Upper lobe of right lung (tissue), 1 donor: ENCODE measurements at regions not wholly inside any gene's neighbourhood (a gene's known extent, or its start where the extent isn't known, plus 50 kb on each side); places are given as distances from the start of the nearest gene placed in this dataset.

Experiments
- ATAC-seq: fragments of 200-7000 bp; cut with Tn5 transposase; one replicate; pipeline ENCODE4 v1.9.1; 2020; ENCODE audit warnings: mild to moderate bottlenecking, moderate library complexity
- DNase-seq: peaks from one replicate; pipeline ENCODE4 v3.0.0-alpha.2; 2020
- H3K27ac ChIP-seq: fragments of 200-600 bp; one replicate; pipeline ENCODE4 v1.8.0; 2022
- H3K27me3 ChIP-seq: fragments of 200-600 bp; one replicate; pipeline ENCODE4 v1.8.0; 2022; ENCODE audit warnings: mild to moderate bottlenecking
- H3K36me3 ChIP-seq: fragments of 200-600 bp; one replicate; pipeline ENCODE4 v1.8.0; 2022
- H3K4me1 ChIP-seq: fragments of 200-600 bp; one replicate; pipeline ENCODE4 v1.8.0; 2022
- H3K4me3 ChIP-seq: fragments of 200-600 bp; one replicate; pipeline ENCODE4 v1.8.0; 2022; ENCODE audit warnings: mild to moderate bottlenecking
- H3K9me3 ChIP-seq: fragments of 200-600 bp; one replicate; pipeline ENCODE4 v1.8.0; 2022
- CTCF ChIP-seq: fragments of 200-600 bp; IDR thresholded peaks from one replicate; pipeline ENCODE4 v1.8.0; 2022; ENCODE audit warnings: antibody characterized with exemption
- intact Hi-C: fragments of 100-400 bp; cut with DNase I; formaldehyde crosslinking; loops from one replicate; pipeline ENCODE4 v1.11.0; 2022
- donor health status: DM: no; HTN: yes; CAD: no; lungs with severe emphysema.

- Histone ChIP-seq H3K4me3 (no peak overlapping the region), H3K36me3 (no peaks in the 10 kb centered on the region), H3K4me1 (no peaks in the 10 kb centered on the region), H3K27ac (no peak overlapping the region), H3K27me3 (no peaks in the 10 kb centered on the region), H3K9me3 (no peaks in the 10 kb centered on the region)
- intact Hi-C loops = no loop called here
- DNase-seq (no peak), ATAC-seq (no peak)
- TF ChIP-seq CTCF = no peak
These were observed 533.4 kb upstream of the NBEA start for GRCh38 chr13:34408640-34409039.

- intact Hi-C loops = no loop called here
- ATAC-seq = no peak
- no peaks in the 10 kb centered on the region for H3K27me3 ChIP-seq
These were observed 532.4 kb upstream of the NBEA start for GRCh38 chr13:34409496-34410182.

GRCh38 chr13:34410678-34411077, 531.4 kb upstream of the NBEA start:
- Histone ChIP-seq H3K27me3 (no peaks in the 10 kb centered on the region), H3K36me3 (no peaks in the 10 kb centered on the region), H3K4me1 (no peaks in the 10 kb centered on the region), H3K4me3 (no peak overlapping the region), H3K9me3 (no peaks in the 10 kb centered on the region), H3K27ac (no peak overlapping the region)
- DNase-seq = no peak
- intact Hi-C loops = no loop called here
- ATAC-seq = no peak
- TF ChIP-seq CTCF = no peak

More at GRCh38 chr13:34409496-34410182, 532.4 kb upstream of the NBEA start:
- no peak overlapping the region for H3K4me3 ChIP-seq
- TF ChIP-seq CTCF = no peak
- H3K27ac ChIP-seq = no peak overlapping the region
- no peaks in the 10 kb centered on the region for H3K36me3 ChIP-seq
- H3K9me3 ChIP-seq = no peaks in the 10 kb centered on the region
- no peaks in the 10 kb centered on the region for H3K4me1 ChIP-seq
- no peak for DNase-seq

- no peak for TF ChIP-seq CTCF
- Histone ChIP-seq H3K9me3 (no peaks in the 10 kb centered on the region), H3K4me3 (no peak overlapping the region), H3K36me3 (no peaks in the 10 kb centered on the region), H3K4me1 (no peaks in the 10 kb centered on the region), H3K27ac (no peak overlapping the region), H3K27me3 (no peaks in the 10 kb centered on the region)
- ATAC-seq (no peak), DNase-seq (no peak)
- intact Hi-C loops = no loop called here
These were observed 530.9 kb upstream of the NBEA start for GRCh38 chr13:34411177-34411576.

GRCh38 chr13:34411894-34412293, 530.2 kb upstream of the NBEA start:
- no peaks in the 10 kb centered on the region for H3K27me3 ChIP-seq
- H3K4me3 ChIP-seq = no peak overlapping the region
- intact Hi-C loops = no loop called here
- no peak for ATAC-seq
- no peaks in the 10 kb centered on the region for H3K4me1 ChIP-seq
- H3K9me3 ChIP-seq = no peaks in the 10 kb centered on the region
- no peak overlapping the region for H3K27ac ChIP-seq
- DNase-seq = no peak
- TF ChIP-seq CTCF = no peak
- no peaks in the 10 kb centered on the region for H3K36me3 ChIP-seq

- Histone ChIP-seq H3K4me3 (no peak overlapping the region), H3K27me3 (no peaks in the 10 kb centered on the region), H3K4me1 (no peaks in the 10 kb centered on the region), H3K27ac (no peak overlapping the region), H3K9me3 (no peaks in the 10 kb centered on the region), H3K36me3 (no peaks in the 10 kb centered on the region)
- TF ChIP-seq CTCF = no peak
- ATAC-seq (no peak), DNase-seq (no peak)
- intact Hi-C loops = no loop called here
These were observed 529.8 kb upstream of the NBEA start for GRCh38 chr13:34412295-34412694.
